Upper lobe of left lung (tissue), 6 donors: ENCODE measurements at regions not wholly inside any gene's neighbourhood (a gene's known extent, or its start where the extent isn't known, plus 50 kb on each side); places are given as distances from the start of the nearest gene placed in this dataset.

Experiments
- ATAC-seq, 2 donors: fragments of 200-7000 bp; cut with Tn5 transposase; one replicate each; pipeline ENCODE4 v1.9.1; 2022; ENCODE audit warnings: mild to moderate bottlenecking in 2 of 2, moderate library complexity in 2 of 2; ENCODE audit not compliant: low FRiP score in 2 of 2
- DNase-seq, 2 donors: peaks; one replicate each; pipeline ENCODE4 v3.0.0-alpha.2; 2019 to 2020
- H3K27ac ChIP-seq, 4 donors: fragments of 200-600 bp; sonication (generic); one replicate each; pipeline ENCODE4 v1.5.1; 2016 to 2019
- H3K27me3 ChIP-seq, 4 donors: fragments of 200-600 bp; sonication (generic); one replicate each; pipeline ENCODE4 v1.5.1; 2017 to 2019
- H3K36me3 ChIP-seq, 4 donors: fragments of 200-600 bp; sonication (generic); one replicate each; pipeline ENCODE4 v1.5.1; 2016 to 2019
- H3K4me1 ChIP-seq, 4 donors: fragments of 200-600 bp; sonication (generic); one replicate each; pipeline ENCODE4 v1.5.1; 2018 to 2019
- H3K4me3 ChIP-seq, 4 donors: fragments of 200-600 bp; sonication (generic); one replicate each; pipeline ENCODE4 v1.5.1; 2017 to 2019; ENCODE audit warnings: mild to moderate bottlenecking in 2 of 4, moderate library complexity in 1 of 4
- H3K9me3 ChIP-seq, 4 donors: fragments of 200-600 bp; sonication (generic); one replicate each; pipeline ENCODE4 v1.5.1; 2018 to 2019
- EP300 ChIP-seq, 4 donors: sonication (generic); formaldehyde crosslinking; IDR thresholded peaks; one replicate each; pipeline ENCODE4 v1.5.1; 2017; ENCODE audit warnings: antibody characterized with exemption in 4 of 4, control low read depth in 2 of 4
- POLR2A ChIP-seq, 4 donors: fragments of 450-650 bp; IDR thresholded peaks; one replicate each; pipeline ENCODE4 v1.5.1; 2016 to 2017; ENCODE audit warnings: antibody characterized with exemption in 4 of 4, mild to moderate bottlenecking in 2 of 4
- POLR2AphosphoS5 ChIP-seq, 2 donors: sonication (generic); formaldehyde crosslinking; IDR thresholded peaks; one replicate each; pipeline ENCODE4 v1.5.1; 2017; ENCODE audit warnings: antibody characterized with exemption in 2 of 2
- WGBS, 2 donors: methylation state at CpG; one replicate each; pipeline ENCODE4 v1.1.5; 2017 to 2018; 5-methylcytosine and 5-hydroxymethylcytosine counted together
- TF ChIP-seq, protein P1 (sequence below), 6 experiments: fragments of 450-650 bp in 4 of 6; fragments of 200-600 bp in 2 of 6; sonication (generic) in 2 of 6; IDR thresholded peaks; one replicate each; pipeline ENCODE4 v1.5.1; 2016 to 2019; ENCODE audit warnings: antibody characterized with exemption in 6 of 6
- donor health status: DM: no; HTN: no; CAD: no; lungs with moderate emphysema.
- donor health status: DM: no; HTN: yes; CAD: no; lungs with severe emphysema.

DNA sequence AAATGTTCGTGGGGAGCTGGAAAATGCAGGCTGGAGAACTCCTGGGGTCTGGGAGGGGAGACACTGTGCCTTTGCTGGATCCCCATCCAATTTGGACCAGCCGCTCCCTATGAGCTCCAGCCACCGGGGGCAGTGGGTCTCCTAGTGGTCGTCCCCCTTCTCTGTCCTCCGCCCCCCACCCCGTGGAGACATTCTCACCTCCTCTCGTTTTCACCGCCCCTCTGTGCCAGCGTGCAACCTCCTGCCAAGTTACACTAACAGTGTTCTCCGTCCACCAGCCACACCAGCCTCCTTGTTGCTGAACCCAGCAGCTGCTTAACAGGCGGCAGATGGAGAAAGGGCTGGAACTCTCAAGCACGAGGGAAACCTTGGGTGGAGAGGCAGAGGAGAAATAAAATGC, 67.4 kb upstream of the SOX9 start:
- H3K4me3 ChIP-seq = no peak overlapping the region
- no peaks in the 10 kb centered on the region for H3K4me1 ChIP-seq
- no peak for ATAC-seq
- H3K27ac ChIP-seq = no peak overlapping the region
- WGBS, 2 donors = 17 to 23% methylated on average over 12 of the region's 12 CpGs
- H3K27me3 ChIP-seq = no peaks in the 10 kb centered on the region
- TF ChIP-seq POLR2AphosphoS5 (IDR thresholded peaks at IDR 0.05) (no peak), POLR2A (IDR thresholded peaks at IDR 0.05) (no peak), EP300 (IDR thresholded peaks at IDR 0.05) (no peak)
- TF ChIP-seq, protein P1, sequence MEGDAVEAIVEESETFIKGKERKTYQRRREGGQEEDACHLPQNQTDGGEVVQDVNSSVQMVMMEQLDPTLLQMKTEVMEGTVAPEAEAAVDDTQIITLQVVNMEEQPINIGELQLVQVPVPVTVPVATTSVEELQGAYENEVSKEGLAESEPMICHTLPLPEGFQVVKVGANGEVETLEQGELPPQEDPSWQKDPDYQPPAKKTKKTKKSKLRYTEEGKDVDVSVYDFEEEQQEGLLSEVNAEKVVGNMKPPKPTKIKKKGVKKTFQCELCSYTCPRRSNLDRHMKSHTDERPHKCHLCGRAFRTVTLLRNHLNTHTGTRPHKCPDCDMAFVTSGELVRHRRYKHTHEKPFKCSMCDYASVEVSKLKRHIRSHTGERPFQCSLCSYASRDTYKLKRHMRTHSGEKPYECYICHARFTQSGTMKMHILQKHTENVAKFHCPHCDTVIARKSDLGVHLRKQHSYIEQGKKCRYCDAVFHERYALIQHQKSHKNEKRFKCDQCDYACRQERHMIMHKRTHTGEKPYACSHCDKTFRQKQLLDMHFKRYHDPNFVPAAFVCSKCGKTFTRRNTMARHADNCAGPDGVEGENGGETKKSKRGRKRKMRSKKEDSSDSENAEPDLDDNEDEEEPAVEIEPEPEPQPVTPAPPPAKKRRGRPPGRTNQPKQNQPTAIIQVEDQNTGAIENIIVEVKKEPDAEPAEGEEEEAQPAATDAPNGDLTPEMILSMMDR (IDR thresholded peaks at IDR 0.05) = no peak
- DNase-seq = no peak
- no peaks in the 10 kb centered on the region for H3K36me3 ChIP-seq
- no peaks in the 10 kb centered on the region for H3K9me3 ChIP-seq

DNA sequence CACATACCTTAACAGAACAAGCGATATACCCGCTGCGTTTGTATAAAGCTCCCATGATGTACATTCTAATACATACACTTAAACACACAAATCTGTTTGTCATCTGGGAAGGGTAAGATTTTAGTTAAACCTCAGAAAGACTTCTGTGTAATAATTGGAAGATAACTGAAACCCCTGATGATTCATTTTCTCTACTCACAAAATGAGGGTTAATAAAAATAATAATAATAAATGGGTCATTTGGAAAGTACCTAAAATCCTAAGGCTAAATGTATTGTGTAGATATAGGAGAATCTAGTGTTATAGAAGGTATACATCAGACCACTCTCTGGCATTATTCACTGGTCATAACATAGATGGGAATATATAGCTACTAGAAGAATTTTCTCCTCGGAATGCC, 64.7 kb upstream of the SOX9 start:
- H3K9me3 ChIP-seq = no peaks in the 10 kb centered on the region
- ATAC-seq (no peak), DNase-seq (no peak)
- H3K36me3 ChIP-seq = no peaks in the 10 kb centered on the region
- H3K4me3 ChIP-seq = no peak overlapping the region
- TF ChIP-seq, protein P1 (IDR thresholded peaks at IDR 0.05) = no peak
- TF ChIP-seq EP300 (IDR thresholded peaks at IDR 0.05) = no peak
- no peak for TF ChIP-seq POLR2A (IDR thresholded peaks at IDR 0.05)
- no peak for TF ChIP-seq POLR2AphosphoS5 (IDR thresholded peaks at IDR 0.05)
- H3K27ac ChIP-seq = no peak overlapping the region
- H3K27me3 ChIP-seq = no peaks in the 10 kb centered on the region
- WGBS, 2 donors = 96% methylated on average over 4 of the region's 4 CpGs
- H3K4me1 ChIP-seq = no peaks in the 10 kb centered on the region

- no peaks in the 10 kb centered on the region for H3K4me1 ChIP-seq
- 43 to 55% methylated on average over 3 of the region's 3 CpGs for WGBS, 2 donors
- no peaks in the 10 kb centered on the region for H3K9me3 ChIP-seq
- no peak for ATAC-seq
- H3K27me3 ChIP-seq = no peaks in the 10 kb centered on the region
- no peak overlapping the region for H3K27ac ChIP-seq
- TF ChIP-seq POLR2AphosphoS5 (IDR thresholded peaks at IDR 0.05) (no peak), EP300 (IDR thresholded peaks at IDR 0.05) (no peak), POLR2A (IDR thresholded peaks at IDR 0.05) (no peak)
- TF ChIP-seq, protein P1 (IDR thresholded peaks at IDR 0.05) = no peak
- DNase-seq = no peak
- no peak overlapping the region for H3K4me3 ChIP-seq
- no peaks in the 10 kb centered on the region for H3K36me3 ChIP-seq
Measured at GRCh38 chr17:72056727-72057290, 64.0 kb upstream of the SOX9 start.

DNA sequence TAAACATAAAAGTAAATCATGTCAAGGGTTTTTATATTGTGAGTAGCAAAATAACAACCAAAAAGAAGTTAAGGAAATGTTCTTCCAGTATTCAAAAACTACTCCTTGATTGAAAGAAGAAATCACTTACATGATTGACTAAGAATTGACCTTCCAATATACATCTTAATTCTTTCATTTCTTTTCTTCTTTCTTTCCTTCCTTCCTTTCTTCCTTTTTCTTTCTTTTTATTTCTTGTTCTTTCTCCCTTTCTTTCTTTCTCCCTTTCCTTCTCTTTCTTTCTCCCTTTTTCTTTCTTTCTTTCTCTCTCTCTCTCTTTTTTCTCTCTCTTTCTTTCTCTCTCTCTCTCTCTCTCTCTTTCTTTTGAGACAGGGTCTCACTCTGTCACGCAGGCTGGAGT, 60.7 kb upstream of the SOX9 start:
- no peak for ATAC-seq
- no peak for DNase-seq
- TF ChIP-seq EP300 (IDR thresholded peaks at IDR 0.05) (no peak), POLR2A (IDR thresholded peaks at IDR 0.05) (no peak), POLR2AphosphoS5 (IDR thresholded peaks at IDR 0.05) (no peak)
- TF ChIP-seq, protein P1 (IDR thresholded peaks at IDR 0.05) = no peak
- Histone ChIP-seq H3K27ac (no peak overlapping the region), H3K9me3 (no peaks in the 10 kb centered on the region), H3K4me3 (no peak overlapping the region), H3K27me3 (no peaks in the 10 kb centered on the region), H3K36me3 (no peaks in the 10 kb centered on the region), H3K4me1 (no peaks in the 10 kb centered on the region)
- 33 to 79% methylated on average over 1 of the region's 1 CpG for WGBS, 2 donors

GRCh38 chr17:72063262-72063661, 57.6 kb upstream of the SOX9 start:
- H3K9me3 ChIP-seq = no peaks in the 10 kb centered on the region
- H3K4me3 ChIP-seq = no peak overlapping the region
- H3K4me1 ChIP-seq = no peaks in the 10 kb centered on the region
- H3K27ac ChIP-seq = no peak overlapping the region
- WGBS, 2 donors = 65% methylated on average over 3 of the region's 3 CpGs; no CpG with 5 or more reads in 1 of the 2 donors
- H3K36me3 ChIP-seq = no peaks in the 10 kb centered on the region
- TF ChIP-seq POLR2AphosphoS5 (IDR thresholded peaks at IDR 0.05) (no peak), POLR2A (IDR thresholded peaks at IDR 0.05) (no peak), EP300 (IDR thresholded peaks at IDR 0.05) (no peak)
- no peaks in the 10 kb centered on the region for H3K27me3 ChIP-seq
- ATAC-seq (no peak), DNase-seq (no peak)
